HG03060 (cell line): ENCODE measurements at regions not wholly inside any gene's neighbourhood (a gene's known extent, or its start where the extent isn't known, plus 50 kb on each side); places are given as distances from the start of the nearest gene placed in this dataset.

Source experiments
- ATAC-seq: cut with Tn5 transposase; IDR thresholded peaks from one replicate; pipeline ENCODE4 v1.9.1; 2021; ENCODE audit warnings: low read depth, moderate number of reproducible peaks; ENCODE audit not compliant: unreplicated experiment

DNA sequence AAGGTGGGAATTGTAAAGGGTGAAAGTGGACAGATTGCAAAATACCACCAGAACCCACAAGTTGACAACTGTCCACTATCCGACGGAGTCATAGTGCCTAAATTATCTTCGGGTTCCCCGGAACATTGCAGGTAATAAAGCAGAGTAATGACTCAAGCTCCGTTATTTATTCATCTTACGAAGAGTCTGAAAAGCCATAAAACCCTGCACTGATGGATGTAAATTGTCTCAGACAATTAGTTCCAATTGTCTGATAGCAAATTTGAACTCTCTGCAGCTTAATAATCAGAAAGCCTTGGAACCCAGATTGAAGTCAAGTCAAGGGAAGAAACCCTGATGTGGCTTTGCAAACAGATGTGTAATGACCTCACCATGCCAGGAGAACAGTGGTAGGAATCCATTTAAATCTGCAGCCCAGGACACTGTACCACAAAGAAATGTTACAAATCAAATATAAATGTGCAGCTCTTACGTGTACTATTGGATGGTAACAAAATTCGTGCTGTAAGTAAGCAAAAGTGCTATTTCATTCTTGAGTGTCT lies 437.3 kb upstream of the SOX11 start:
- ATAC-seq, result no peak

DNA sequence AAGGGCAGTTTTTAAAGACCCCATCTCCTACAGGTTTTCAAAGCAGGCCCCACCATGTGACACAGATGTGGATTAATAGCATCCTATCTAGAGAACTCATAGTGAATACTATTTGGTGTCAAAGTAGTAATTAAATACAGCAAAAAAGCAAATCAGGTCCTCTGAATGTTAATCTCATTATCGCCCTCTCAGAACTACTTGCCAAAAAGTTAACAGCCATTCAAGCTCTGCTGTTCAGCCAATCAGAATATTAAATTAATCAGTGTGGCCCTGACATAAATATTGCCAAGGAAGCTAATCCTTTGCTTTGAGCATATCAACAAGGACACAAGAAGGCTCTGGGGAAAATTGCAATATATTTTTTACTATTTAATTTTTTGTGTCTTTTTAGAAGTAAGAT lies 428.9 kb upstream of the SOX11 start:
- ATAC-seq, result no peak

DNA sequence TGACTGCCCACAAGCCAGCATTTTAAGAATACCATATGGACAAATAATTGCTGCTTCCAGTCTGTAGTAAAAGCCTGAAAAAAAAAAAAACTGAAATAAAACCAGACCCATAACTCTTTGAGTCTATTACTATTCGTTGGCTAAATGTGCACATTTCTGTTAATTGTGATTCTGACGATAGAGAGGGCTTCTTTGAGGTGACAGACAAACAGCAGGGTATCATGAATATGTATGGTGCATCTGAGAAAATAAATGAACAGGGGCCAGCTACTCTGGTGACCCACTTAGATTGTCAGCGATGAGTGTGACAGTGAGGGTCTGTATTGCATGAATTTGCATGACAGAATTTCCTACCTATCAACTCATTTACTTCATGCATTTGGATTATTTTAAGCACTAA lies 427.8 kb upstream of the SOX11 start:
- no peak for ATAC-seq

DNA sequence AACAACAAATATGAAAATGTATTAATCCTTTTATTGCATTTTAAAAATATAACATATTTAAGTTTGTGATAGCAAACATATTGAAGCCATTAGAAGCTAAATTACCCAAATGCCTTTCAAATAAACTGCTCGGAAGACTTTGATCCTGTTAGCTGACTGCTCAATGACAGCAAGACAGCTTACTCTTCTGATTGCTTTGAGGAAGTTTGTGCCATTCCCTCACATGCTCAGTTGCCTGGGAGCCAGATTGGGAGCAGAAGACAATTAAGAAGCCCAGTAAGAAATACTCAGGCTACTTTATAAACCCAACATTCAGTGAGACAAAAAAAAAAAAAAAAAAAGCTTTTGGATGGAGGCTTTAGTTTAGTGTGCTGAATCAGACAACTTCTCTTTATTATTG lies 407.1 kb upstream of the SOX11 start:
- no peak for ATAC-seq

DNA sequence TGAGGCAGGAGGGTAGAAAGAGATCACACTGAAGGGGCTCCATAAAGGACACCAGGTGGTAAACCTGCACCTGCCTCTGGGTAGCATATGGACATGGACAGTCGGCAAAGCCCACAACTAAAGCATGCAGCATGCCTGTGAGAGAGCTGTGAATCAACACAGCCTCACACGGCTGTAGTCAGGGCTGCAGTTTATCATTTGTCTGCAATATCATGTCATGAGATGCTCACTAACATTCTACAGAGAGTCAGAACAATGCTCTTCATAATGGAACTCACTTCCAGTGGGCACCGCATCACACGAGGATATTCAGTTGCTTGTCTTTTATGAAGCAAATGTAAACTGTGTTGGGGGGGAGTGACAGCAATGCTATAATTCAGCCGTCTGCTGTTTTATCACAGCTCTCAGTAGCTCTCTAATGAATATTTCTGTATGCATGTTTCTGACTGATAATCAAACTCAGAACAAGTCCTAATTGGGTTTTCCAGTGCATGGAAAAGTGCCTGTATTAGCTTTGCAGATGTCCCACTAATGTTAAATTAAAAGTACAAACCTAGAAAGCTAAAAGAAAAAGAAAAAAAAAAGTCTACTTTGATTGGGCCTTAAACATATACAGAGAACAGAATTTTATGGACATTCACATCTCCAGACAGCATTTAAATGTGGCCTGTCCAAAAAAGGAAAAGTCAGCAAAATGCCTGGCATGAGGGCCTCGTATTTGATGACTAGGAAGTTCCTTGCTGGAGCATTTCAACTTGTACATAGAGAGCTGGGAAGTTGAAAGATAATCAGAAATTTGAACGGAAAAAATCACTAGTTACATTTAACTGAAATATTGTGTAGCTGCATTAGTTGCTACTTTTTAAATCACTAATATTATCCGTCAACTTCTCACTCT lies 406.1 kb upstream of the SOX11 start:
- no peak for ATAC-seq

DNA sequence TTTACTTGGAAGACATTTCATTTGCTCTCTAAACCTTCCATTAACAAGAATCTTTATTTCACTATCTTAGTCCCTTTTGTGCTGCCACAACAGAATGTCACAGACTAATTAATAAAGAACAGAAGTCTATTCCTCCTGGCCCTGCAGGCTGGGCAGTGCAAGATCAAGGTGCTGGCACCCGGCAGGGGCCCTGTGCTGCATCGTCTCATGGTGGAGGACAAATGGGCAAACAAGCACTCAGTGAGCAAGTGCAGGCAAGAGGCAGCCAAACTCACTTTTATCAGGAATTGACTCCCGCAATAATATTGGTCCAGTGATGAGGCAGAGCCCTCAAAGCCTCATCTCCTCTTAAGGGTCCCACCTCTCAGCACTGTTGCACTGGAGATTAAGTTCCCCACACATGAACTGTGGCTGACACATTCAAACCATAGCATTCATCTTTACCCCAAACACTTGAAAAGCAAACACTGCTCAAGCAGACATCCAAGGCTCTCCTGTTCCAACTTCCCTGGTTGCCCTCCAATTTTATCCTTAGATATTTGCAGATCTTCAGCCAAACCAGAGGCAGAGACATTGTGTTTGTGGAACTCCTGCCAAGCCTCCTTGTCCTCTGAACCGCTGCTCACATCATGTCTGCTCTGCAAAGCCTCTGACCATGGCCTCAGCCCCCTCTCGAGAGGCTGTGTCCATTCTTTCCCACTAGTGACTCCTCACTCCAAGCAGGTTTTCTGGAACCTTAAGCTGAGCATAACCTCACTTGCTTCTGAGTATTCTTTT lies 404.4 kb upstream of the SOX11 start:
- ATAC-seq, result no peak

DNA sequence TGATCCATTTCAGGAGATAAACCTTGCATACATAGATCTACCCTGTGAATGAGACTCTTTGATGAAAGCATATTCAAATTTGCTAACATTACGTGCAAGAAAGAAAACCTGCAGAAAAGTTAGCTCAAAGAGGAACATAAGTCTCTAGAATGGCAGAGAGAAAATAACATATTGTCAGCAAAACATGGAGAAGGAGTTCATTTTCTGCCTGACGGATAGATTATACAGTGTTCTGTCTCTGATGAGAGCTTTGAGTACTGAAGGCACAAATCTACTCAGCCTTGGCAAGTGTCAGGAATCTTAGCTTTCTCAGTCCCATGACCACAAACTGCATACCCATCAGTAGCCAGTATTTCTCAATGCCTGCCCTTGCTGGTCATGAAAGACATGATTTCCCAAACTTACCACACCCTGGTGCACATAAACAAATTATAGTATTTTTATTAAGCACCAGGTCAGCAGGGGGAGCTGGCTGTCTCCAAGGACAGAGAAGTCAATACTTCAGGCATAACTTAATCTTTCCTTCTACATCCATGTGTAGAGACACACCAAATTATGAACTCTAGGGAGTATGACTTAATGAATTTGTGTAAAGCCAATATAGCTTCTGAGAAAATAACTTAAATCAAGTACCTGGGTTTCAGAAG lies 401.2 kb upstream of the SOX11 start:
- no peak for ATAC-seq

DNA sequence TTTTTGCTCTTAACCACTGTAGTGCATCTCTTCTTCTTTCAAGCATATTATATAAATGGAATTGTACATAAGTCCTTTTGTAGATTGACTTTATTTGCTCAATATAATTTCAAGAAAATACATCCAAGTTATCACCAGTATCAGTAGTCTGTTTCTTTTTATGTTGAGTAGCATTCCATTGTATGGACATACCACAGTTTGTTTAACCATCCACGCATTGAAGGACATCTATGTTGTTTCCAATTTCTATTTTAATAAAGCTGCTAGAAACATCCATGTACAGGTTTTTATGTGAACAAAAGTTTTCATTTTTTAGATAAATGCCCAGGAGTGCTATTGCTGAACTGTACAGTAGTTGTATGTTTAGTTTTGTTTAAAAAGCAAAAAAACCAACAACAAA lies 387.5 kb upstream of the SOX11 start:
- no peak for ATAC-seq

DNA sequence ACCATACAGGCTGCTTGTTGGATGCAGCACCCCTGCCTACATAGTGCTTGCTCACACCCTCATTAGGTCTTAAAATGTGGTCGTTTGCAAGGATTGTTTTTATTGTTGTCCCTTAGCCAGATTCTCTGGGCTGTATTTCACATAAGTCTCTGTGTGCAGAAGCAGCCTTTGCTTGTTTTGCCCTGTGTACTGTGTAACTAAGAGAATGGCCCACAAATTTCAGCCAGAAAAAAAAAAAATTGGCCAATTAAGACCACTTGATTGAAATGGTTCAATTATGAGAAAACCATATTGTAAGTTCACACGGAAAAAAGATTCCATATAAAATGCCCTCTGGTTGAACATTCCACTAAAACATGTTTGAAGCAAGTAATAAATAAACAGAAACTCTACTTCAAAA lies 377.1 kb upstream of the SOX11 start:
- ATAC-seq, result no peak

DNA sequence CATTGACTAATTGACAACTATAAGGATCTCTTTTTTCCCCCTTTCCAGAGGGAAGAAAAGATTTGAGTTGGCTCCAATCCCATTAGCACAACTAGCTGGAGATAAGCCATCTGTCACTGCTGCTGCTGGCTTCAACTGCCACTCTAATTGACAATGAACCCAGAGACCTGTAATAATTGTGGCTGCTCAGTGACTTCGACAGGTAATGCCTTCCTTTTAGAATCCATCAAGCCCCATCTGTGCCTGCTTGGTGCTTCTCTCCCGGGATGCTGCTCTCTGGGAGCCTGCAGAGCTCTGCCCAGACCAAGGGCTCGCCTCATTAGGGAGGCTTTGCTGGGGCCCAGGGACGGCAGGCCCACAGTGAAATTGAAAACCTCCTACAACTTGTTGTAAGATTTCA lies 376.7 kb upstream of the SOX11 start:
- ATAC-seq, result no peak

DNA sequence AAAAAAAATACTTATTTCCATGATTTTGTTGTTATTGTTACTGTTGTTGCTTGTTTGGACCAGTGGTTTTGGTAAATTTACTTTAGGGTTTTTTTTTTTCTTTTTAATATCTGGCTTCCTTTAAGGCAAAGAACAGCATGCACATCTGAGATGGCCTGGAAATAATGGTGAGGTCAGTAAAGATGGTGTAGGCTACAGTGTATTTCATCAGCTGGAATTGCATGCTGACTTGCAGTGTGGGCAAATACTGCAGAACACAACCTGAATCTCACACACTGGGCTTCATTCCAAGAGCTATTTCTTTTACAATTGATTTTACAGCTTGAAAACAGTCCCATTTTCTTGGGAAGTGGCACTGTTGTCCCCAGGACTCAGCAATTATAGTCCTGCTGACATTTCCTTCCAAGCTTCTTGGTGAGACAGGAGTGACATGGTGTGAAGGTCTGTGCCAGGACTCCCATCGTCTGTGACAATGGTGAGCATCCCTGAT lies 376.1 kb upstream of the SOX11 start:
- no peak for ATAC-seq

DNA sequence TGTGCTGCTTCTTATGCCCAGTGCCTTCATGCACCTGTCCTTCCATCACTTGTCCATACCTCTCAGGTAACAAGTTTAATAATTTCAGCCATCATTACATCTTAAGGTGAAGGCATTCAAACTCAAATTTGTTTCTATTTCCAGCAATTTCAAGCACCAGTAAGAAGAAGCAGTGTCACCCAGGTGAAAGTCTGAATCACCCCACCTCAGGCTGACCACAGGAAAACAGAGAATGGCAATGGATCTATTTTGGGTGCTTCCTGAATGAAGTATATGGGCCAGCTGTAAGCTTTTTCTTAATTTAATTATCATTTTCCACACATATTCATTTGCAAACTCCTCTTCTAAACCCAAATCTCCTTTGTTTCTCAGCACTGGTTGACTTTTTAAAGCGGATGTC lies 372.7 kb upstream of the SOX11 start:
- ATAC-seq, result no peak

DNA sequence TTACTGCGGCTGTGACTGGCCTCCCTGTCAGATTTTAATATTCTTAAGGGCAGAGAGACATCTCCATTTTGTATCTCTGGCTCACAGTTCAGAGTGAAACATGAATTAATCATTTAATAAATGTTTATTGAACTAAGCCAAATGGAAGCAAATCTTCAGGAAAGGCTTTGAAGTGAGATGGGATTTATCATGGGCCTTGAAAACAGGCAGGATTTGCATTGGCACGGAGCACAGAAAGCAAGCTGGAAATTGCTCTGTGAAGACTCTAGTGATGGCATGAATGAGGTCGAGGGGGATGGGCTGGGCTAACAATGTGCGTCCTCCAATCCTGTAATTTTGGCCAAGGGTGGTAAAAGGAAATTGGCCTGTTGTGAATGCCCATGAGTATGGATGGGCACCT lies 369.8 kb upstream of the SOX11 start:
- ATAC-seq, result no peak

DNA sequence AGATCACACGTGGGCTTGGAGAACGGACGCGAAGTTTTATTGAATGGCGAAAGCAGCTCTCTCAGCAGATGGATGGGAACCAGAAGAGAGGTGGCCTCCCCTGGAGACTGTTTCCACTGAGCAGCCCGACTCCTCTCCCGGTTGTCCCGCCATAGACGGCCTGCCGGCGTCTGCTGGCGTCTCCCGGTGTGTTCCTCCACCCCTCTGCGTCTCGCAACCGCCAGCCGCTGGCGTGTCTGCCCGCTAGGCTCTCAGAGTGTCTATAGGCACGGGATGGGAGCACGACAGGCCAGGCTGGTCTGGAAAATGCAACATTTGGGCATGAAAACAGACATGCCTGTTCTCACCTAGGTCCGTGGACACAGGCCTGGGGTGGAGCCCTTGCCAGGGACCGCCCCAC lies 366.7 kb upstream of the SOX11 start:
- no peak for ATAC-seq

DNA sequence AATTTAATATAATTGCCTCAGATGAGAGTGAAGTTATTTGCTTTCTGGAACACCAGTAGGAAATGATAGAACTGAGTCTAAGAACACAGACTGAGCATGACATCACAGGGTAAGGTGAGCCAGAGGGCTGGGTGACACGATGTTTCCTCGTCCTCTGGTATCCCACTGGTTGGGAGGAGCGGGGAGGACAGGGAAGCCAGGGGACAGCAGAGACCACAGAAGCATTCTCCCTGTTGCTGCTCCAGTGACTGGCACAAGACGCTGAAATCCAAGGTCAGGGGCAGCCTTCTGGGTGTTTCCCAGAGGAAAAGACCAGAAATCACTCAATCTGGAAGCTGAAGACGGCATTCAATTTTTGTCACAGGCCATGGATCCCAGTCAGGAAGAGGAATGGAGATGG lies 363.4 kb upstream of the SOX11 start:
- no peak for ATAC-seq

DNA sequence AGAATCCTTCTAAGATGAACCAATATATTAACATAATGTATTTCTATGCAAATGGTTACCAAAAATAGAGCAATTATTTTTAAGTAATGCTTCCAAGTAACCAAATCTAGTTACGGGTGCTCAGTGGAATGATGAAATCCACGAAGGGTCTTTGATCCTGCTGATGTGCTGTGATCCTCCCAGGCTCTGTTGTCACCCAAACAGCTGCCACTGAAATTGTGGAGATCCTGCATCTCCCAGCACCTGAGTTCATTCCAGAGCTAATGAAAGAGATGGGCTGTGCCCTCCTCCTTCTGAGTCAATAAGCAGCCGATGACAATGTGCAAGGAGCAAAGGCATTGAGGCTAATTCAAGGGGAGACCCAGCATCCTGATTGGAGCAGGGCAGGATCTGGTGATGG lies 362.4 kb upstream of the SOX11 start:
- ATAC-seq, result no peak

DNA sequence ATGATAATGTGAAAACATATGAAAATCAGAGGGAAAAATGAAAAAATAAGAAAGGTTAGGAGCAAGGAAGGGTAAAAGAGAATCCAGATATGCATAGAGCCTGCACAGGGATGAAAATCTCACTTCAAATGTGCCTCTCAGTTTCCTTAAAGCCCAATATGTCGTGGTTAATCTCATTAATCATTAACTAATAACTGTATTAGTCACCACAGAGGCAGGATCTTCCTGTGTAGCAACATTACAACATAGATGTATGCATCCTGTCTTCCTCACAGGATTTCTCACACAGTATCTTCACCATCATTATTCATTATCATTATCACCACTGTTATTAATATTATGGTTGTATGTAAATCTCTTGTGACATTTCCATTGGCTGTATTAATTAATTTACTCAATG lies 361.2 kb upstream of the SOX11 start:
- no peak for ATAC-seq

DNA sequence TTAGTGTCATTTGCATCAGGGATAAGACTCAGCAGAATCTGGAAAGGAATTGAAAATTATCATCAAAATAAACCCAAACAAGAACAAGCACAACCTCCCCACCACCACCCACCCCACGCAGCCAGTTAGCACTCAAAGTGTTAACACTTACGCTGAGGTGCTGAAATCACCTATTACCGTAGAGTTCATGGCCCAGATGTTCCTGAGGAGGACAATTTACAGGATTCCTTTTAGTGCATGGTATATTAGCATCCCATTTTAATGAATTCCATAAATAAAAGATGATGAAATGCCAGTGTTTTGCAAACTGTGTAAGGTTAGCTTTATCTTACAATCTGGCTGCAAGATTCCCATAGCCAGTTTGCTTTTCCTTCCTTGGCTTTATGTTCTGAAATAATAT lies 359.3 kb upstream of the SOX11 start:
- ATAC-seq, result no peak

DNA sequence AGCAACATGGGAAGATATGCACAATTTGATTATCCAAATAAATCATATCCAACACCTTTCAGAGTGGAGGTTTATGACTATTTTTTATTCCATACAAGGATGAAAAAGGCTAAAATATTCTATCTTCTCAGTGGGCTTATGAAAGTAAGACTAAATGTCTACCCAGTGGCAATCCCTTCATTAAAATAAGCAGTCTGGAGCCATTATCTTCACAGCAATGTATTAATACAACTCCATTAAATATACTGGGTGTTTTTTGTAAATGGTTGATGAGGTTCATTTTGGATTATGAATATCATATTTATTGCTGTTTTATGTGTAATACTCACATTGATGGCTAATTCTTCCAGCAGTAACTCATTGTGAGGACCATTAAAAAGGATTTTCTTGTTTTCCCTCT lies 352.7 kb upstream of the SOX11 start:
- ATAC-seq, result no peak

DNA sequence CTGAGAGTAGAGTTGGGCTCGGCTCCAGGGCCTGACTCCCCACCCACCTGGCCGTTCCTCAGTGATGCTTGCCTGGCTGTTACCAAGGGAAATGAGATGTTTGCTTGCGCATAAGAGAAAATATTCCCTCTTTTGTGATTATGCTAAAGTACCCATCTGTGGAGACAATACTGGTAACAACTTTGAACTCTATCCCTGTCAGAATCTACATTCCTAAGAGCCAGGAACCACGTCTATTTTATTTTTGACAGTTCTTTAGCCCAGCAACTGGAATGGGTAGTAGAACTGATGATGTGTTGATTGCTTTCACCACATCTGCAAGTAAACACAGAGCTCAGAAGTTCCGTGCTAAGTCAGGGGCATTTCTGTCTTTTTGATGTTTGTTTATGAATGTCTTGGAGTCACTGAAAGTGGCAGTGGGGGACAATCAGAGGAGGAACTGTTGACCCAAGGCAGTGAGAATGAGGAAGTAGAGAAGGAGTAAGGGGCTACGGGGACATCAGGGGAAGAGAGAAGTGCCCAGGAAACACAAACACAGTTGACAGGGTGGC lies 348.3 kb upstream of the SOX11 start:
- no peak for ATAC-seq

DNA sequence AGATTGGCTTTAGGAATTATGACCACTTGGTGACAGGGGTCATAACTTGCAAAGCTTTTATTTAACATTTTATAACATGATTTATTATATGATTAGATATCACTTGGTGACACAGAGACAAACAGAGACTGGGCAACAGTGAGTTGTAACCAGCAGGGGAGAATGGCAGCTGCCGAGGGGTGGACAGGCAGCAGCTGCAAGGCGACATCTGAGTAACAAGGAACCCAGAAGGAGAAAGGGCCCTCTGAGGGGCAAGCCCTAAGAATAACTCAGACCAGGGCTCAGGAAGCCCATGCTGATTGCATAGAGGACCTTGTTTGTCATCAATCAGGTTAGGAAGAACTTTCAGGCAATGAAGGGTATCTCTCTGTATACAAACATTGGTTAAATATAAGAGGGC lies 339.9 kb upstream of the SOX11 start:
- no peak for ATAC-seq
